Activated naive CD8-positive, alpha-beta T cell treated with anti-CD3 and anti-CD28 coated beads, Interleukin-2, amount 50 U/mL, for 24 hours (primary cell): ENCODE measurements at regions not wholly inside any gene's neighbourhood (a gene's known extent, or its start where the extent isn't known, plus 50 kb on each side); places are given as distances from the start of the nearest gene placed in this dataset.
"Not testable (repeated sequence)": the region's sequence is repeated elsewhere in the genome, so short reads cannot be mapped to it uniquely, and the experiment has no call there.

ENCODE experiments used
- ATAC-seq: fragments of 150-1000 bp; cut with Tn5 transposase; one replicate; pipeline ENCODE4 v1.10.0; 2021
- DNase-seq: peaks from one replicate; pipeline ENCODE4 v3.0.0; 2021
- H3K27ac Mint-ChIP-seq: one replicate; pipeline ENCODE4 v1.8.0; 2021; ENCODE audit warnings: mild to moderate bottlenecking, mixed read lengths
- H3K27me3 Mint-ChIP-seq: one replicate; pipeline ENCODE4 v1.8.0; 2021; ENCODE audit warnings: mixed read lengths
- H3K36me3 Mint-ChIP-seq: one replicate; pipeline ENCODE4 v1.8.0; 2021; ENCODE audit warnings: low read depth, mixed read lengths
- H3K4me1 Mint-ChIP-seq: one replicate; pipeline ENCODE4 v1.8.0; 2021; ENCODE audit warnings: mixed read lengths
- H3K4me3 Mint-ChIP-seq: one replicate; pipeline ENCODE4 v1.8.0; 2021; ENCODE audit warnings: mild to moderate bottlenecking, moderate library complexity, mixed read lengths
- H3K9me3 Mint-ChIP-seq: one replicate; pipeline ENCODE4 v1.8.0; 2021; ENCODE audit warnings: mixed read lengths

GRCh38 chr11:91596111-91596510 is 628.5 kb upstream of the FAT3 start:
- Mint-ChIP-seq H3K36me3 (no peaks in the 10 kb centered on the region), H3K27ac (no peak overlapping the region), H3K27me3 (no peaks in the 10 kb centered on the region), H3K9me3 (peaks cover 23% of the 10 kb centered on the region), H3K4me3 (no peak overlapping the region), H3K4me1 (no peaks in the 10 kb centered on the region)
- ATAC-seq: no peak
- DNase-seq: no peak

GRCh38 chr11:91591021-91591420 is 633.6 kb upstream of the FAT3 start:
- H3K4me3 Mint-ChIP-seq: no peak overlapping the region
- H3K27me3 Mint-ChIP-seq: no peaks in the 10 kb centered on the region
- no peak overlapping the region for H3K27ac Mint-ChIP-seq
- H3K4me1 Mint-ChIP-seq: no peaks in the 10 kb centered on the region
- DNase-seq (no peak), ATAC-seq (no peak)
- peaks cover 39% of the 10 kb centered on the region for H3K9me3 Mint-ChIP-seq
- no peaks in the 10 kb centered on the region for H3K36me3 Mint-ChIP-seq

- H3K27me3 Mint-ChIP-seq: no peaks in the 10 kb centered on the region
- DNase-seq: no peak
- ATAC-seq: no peak
- no peak overlapping the region for H3K27ac Mint-ChIP-seq
- no peaks in the 10 kb centered on the region for H3K4me1 Mint-ChIP-seq
- peaks cover 38% of the 10 kb centered on the region for H3K9me3 Mint-ChIP-seq
- no peaks in the 10 kb centered on the region for H3K36me3 Mint-ChIP-seq
- H3K4me3 Mint-ChIP-seq: no peak overlapping the region
These were observed 637.5 kb upstream of the FAT3 start for GRCh38 chr11:91587131-91587530.

GRCh38 chr11:91585035-91585801 is 639.4 kb upstream of the FAT3 start:
- H3K27me3 Mint-ChIP-seq: no peaks in the 10 kb centered on the region
- H3K4me3 Mint-ChIP-seq: no peak overlapping the region
- DNase-seq (no peak), ATAC-seq (no peak)
- no peaks in the 10 kb centered on the region for H3K4me1 Mint-ChIP-seq
- no peak overlapping the region for H3K27ac Mint-ChIP-seq
- peaks cover 34% of the 10 kb centered on the region for H3K9me3 Mint-ChIP-seq
- H3K36me3 Mint-ChIP-seq: no peaks in the 10 kb centered on the region

- no peaks in the 10 kb centered on the region for H3K36me3 Mint-ChIP-seq
These were observed 661.4 kb upstream of the FAT3 start for GRCh38 chr11:91563176-91563575.

GRCh38 chr11:91560434-91560833 is 664.2 kb upstream of the FAT3 start:
- Mint-ChIP-seq H3K4me3 (no peak overlapping the region), H3K27ac (no peak overlapping the region), H3K27me3 (no peaks in the 10 kb centered on the region), H3K4me1 (no peaks in the 10 kb centered on the region), H3K9me3 (peaks cover 5% of the 10 kb centered on the region), H3K36me3 (no peaks in the 10 kb centered on the region)
- ATAC-seq: no peak
- DNase-seq: no peak

More at GRCh38 chr11:91563176-91563575, 661.4 kb upstream of the FAT3 start:
- H3K27ac Mint-ChIP-seq: no peak overlapping the region
- H3K4me1 Mint-ChIP-seq: no peaks in the 10 kb centered on the region
- no peak for DNase-seq
- ATAC-seq: no peak
- H3K27me3 Mint-ChIP-seq: no peaks in the 10 kb centered on the region
- no peak overlapping the region for H3K4me3 Mint-ChIP-seq
- peaks cover 5% of the 10 kb centered on the region for H3K9me3 Mint-ChIP-seq

- no peaks in the 10 kb centered on the region for H3K36me3 Mint-ChIP-seq
- no peaks in the 10 kb centered on the region for H3K4me1 Mint-ChIP-seq
- no peak for DNase-seq
- H3K9me3 Mint-ChIP-seq: peaks cover 19% of the 10 kb centered on the region
- no peak overlapping the region for H3K4me3 Mint-ChIP-seq
- H3K27ac Mint-ChIP-seq: no peak overlapping the region
- no peak for ATAC-seq
- no peaks in the 10 kb centered on the region for H3K27me3 Mint-ChIP-seq
These were observed 686.6 kb upstream of the FAT3 start for GRCh38 chr11:91538065-91538464.

GRCh38 chr11:91536366-91536765 is 688.3 kb upstream of the FAT3 start:
- Mint-ChIP-seq H3K9me3 (peaks cover 19% of the 10 kb centered on the region), H3K27me3 (no peaks in the 10 kb centered on the region)

GRCh38 chr11:91528965-91529364 is 695.7 kb upstream of the FAT3 start:
- no peaks in the 10 kb centered on the region for H3K27me3 Mint-ChIP-seq
- no peak overlapping the region for H3K27ac Mint-ChIP-seq
- DNase-seq (no peak), ATAC-seq (no peak)
- peaks cover 24% of the 10 kb centered on the region for H3K9me3 Mint-ChIP-seq
- H3K4me3 Mint-ChIP-seq: no peak overlapping the region
- H3K36me3 Mint-ChIP-seq: no peaks in the 10 kb centered on the region
- H3K4me1 Mint-ChIP-seq: no peaks in the 10 kb centered on the region

More at GRCh38 chr11:91536366-91536765, 688.3 kb upstream of the FAT3 start:
- Mint-ChIP-seq H3K4me3 (no peak overlapping the region), H3K36me3 (no peaks in the 10 kb centered on the region), H3K4me1 (no peaks in the 10 kb centered on the region), H3K27ac (no peak overlapping the region)
- ATAC-seq (no peak), DNase-seq (no peak)

GRCh38 chr11:91527380-91528030 is 697.1 kb upstream of the FAT3 start:
- no peak overlapping the region for H3K4me3 Mint-ChIP-seq
- DNase-seq (no peak), ATAC-seq (no peak)
- peaks cover 28% of the 10 kb centered on the region for H3K9me3 Mint-ChIP-seq
- no peaks in the 10 kb centered on the region for H3K36me3 Mint-ChIP-seq
- H3K4me1 Mint-ChIP-seq: no peaks in the 10 kb centered on the region
- H3K27me3 Mint-ChIP-seq: no peaks in the 10 kb centered on the region
- no peak overlapping the region for H3K27ac Mint-ChIP-seq

GRCh38 chr11:91513734-91514133 is 710.9 kb upstream of the FAT3 start:
- Mint-ChIP-seq H3K27me3 (no peaks in the 10 kb centered on the region), H3K9me3 (no peaks in the 10 kb centered on the region), H3K4me3 (no peak overlapping the region), H3K27ac (no peak overlapping the region), H3K36me3 (no peaks in the 10 kb centered on the region), H3K4me1 (no peaks in the 10 kb centered on the region)
- ATAC-seq (no peak), DNase-seq (no peak)

GRCh38 chr11:91497847-91498246 is 726.8 kb upstream of the FAT3 start:
- Mint-ChIP-seq H3K36me3 (no peaks in the 10 kb centered on the region), H3K4me1 (no peaks in the 10 kb centered on the region), H3K27ac (no peak overlapping the region), H3K9me3 (peaks cover 8% of the 10 kb centered on the region), H3K27me3 (no peaks in the 10 kb centered on the region), H3K4me3 (no peak overlapping the region)
- ATAC-seq (no peak), DNase-seq (no peak)

GRCh38 chr11:91495837-91496236 is 728.8 kb upstream of the FAT3 start:
- ATAC-seq (no peak), DNase-seq (no peak)
- Mint-ChIP-seq H3K27me3 (no peaks in the 10 kb centered on the region), H3K36me3 (no peaks in the 10 kb centered on the region), H3K9me3 (peaks cover 4% of the 10 kb centered on the region), H3K4me1 (no peaks in the 10 kb centered on the region), H3K27ac (no peak overlapping the region), H3K4me3 (no peak overlapping the region)

- H3K27me3 Mint-ChIP-seq: no peaks in the 10 kb centered on the region
- ATAC-seq (no peak), DNase-seq (no peak)
- no peaks in the 10 kb centered on the region for H3K36me3 Mint-ChIP-seq
- no peaks in the 10 kb centered on the region for H3K4me1 Mint-ChIP-seq
- H3K27ac Mint-ChIP-seq: no peak overlapping the region
- peaks cover 20% of the 10 kb centered on the region for H3K9me3 Mint-ChIP-seq
- H3K4me3 Mint-ChIP-seq: no peak overlapping the region
These were observed 734.6 kb upstream of the FAT3 start for GRCh38 chr11:91489989-91490388.

- not testable (repeated sequence) for ATAC-seq, H3K36me3 Mint-ChIP-seq, H3K27me3 Mint-ChIP-seq, H3K4me1 Mint-ChIP-seq, DNase-seq, H3K4me3 Mint-ChIP-seq, H3K27ac Mint-ChIP-seq
- peaks cover 31% of the 10 kb centered on the region for H3K9me3 Mint-ChIP-seq
These were observed 740.7 kb upstream of the FAT3 start for GRCh38 chr11:91483956-91484355.
